Heart left ventricle (tissue), 16 donors: ENCODE measurements at regions not wholly inside any gene's neighbourhood (a gene's known extent, or its start where the extent isn't known, plus 50 kb on each side); places are given as distances from the start of the nearest gene placed in this dataset.

Experiments used
- ATAC-seq, 4 donors: fragments of 200-7000 bp; cut with Tn5 transposase; one replicate each; pipeline ENCODE4 v1.9.1; 2020 to 2022; ENCODE audit warnings: moderate library complexity in 4 of 4, mild to moderate bottlenecking in 3 of 4, moderate number of reproducible peaks in 1 of 4
- DNase-seq, 5 donors: peaks; one replicate each; pipeline ENCODE4 v3.0.0-alpha.2; 2020
- H3K27ac ChIP-seq, 12 donors: fragments of 200-600 bp; sonication (generic) in 4 of 12; one replicate each; pipeline versions ENCODE4 v1.5.0 to v1.8.0; 2016 to 2022; ENCODE audit warnings: mild to moderate bottlenecking in 2 of 12
- H3K27me3 ChIP-seq, 9 donors: fragments of 200-600 bp; sonication (generic) in 2 of 9; one replicate each; pipeline versions ENCODE4 v1.5.1 to v1.8.0; 2016 to 2022; ENCODE audit warnings: mild to moderate bottlenecking in 3 of 9
- H3K36me3 ChIP-seq, 9 donors: fragments of 200-600 bp; sonication (generic) in 2 of 9; one replicate each; pipeline versions ENCODE4 v1.5.0 to v1.8.0; 2018 to 2022; ENCODE audit warnings: mild to moderate bottlenecking in 2 of 9
- H3K4me1 ChIP-seq, 12 donors: fragments of 200-600 bp; sonication (generic) in 4 of 12; one replicate each; pipeline versions ENCODE4 v1.5.0 to v1.8.0; 2016 to 2022; ENCODE audit warnings: mild to moderate bottlenecking in 3 of 12
- H3K4me3 ChIP-seq, 12 donors: fragments of 200-600 bp; sonication (generic) in 4 of 12; one replicate each; pipeline versions ENCODE4 v1.5.0 to v1.8.0; 2017 to 2022; ENCODE audit warnings: mild to moderate bottlenecking in 9 of 12, moderate library complexity in 4 of 12
- H3K9me3 ChIP-seq, 12 donors: fragments of 200-600 bp; sonication (generic) in 4 of 12; one replicate each; pipeline versions ENCODE4 v1.5.0 to v1.8.0; 2016 to 2022; ENCODE audit warnings: mild to moderate bottlenecking in 1 of 12
- POLR2A ChIP-seq, 2 donors: fragments of 450-650 bp; IDR thresholded peaks; one replicate each; pipeline ENCODE4 v1.6.1; 2017; ENCODE audit warnings: antibody characterized with exemption in 2 of 2, mild to moderate bottlenecking in 2 of 2, moderate library complexity in 2 of 2
- WGBS, 4 donors: extraction: QIAGEN DNeasy Blood & Tissue Kit in 2 of 4; methylation state at CpG; one replicate each; pipeline versions ENCODE4 v1.1.5 to v1.1.7; 2013 to 2018; 5-methylcytosine and 5-hydroxymethylcytosine counted together
- intact Hi-C, 10 donors: fragments of 100-400 bp; cut with DNase I; formaldehyde crosslinking; loops; one replicate each; pipeline versions ENCODE4 v1.11.1 to v1.14.2; 2022
- TF ChIP-seq, protein P1 (sequence below), 12 donors: fragments of 200-600 bp; sonication (generic) in 4 of 12; IDR thresholded peaks; one replicate each; pipeline versions ENCODE4 v1.5.0 to v1.8.0; 2018 to 2022; ENCODE audit warnings: antibody characterized with exemption in 12 of 12, mild to moderate bottlenecking in 5 of 12
- donor health status: ischemic (EF 13 %, LVEDD 7.1; RV severe dilation, severe dysfunction).
- donor health status: healthy with polysubstance abuse.
- donor health status: DM: no; HTN: yes; CAD: no.
- donor health status: DM: no; HTN: no; CAD: no.
- donor health status: ischemic (EF 25% LVEDD 6.9; RV normal size, moderate dysfunction).
- donor health status: ischemic (EF 25% LVEDD 5.7; RV mildly dilated, moderate dysfunction).
- donor health status: healthy.
- donor health status: DM: yes; HTN: yes; CAD: no.
- donor health status: ischemic (EF 35%, LVEDD 5.7; RV mildly dilated, moderate dysfunction).
- donor health status: nonischemic (EF 11% LVEDD 7.7; RV severe dilation, severe dysfunction).
- donor health status: DM: yes; HTN: yes; CAD: no.
- donor health status: PGD.
- donor health status: ischemic (EF 29% LVEDD 5.4; RV normal size, mild dysfunction).
- donor health status: nonischemic (EF 23%, LVEDD 6.1; RV moderate dilation, normal function).

DNA sequence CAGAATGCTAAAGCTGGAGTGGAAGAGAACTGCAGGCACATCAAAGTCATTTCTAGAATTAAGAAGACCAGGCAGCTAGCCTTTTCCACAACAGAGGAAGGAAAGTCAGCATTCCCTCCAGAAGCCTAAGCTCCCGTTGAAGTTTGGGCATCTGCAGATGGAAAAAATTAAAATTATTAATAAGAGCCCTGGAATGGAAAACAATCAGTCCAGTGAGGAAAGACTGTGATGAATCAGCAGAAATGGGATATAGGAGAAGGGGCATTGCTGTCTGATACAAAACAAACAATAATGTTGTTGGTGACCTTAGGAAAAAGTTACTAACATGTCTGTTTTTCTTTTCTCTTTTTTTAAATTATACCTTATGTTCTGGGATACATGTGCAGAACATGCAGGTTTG, 450.7 kb upstream of the SLC14A2 start:
- 53 to 76% (median 60%) methylated on average over 1 of the region's 1 CpG for WGBS, 4 donors
- TF ChIP-seq POLR2A (IDR thresholded peaks at IDR 0.05) = no peak
- TF ChIP-seq, protein P1, sequence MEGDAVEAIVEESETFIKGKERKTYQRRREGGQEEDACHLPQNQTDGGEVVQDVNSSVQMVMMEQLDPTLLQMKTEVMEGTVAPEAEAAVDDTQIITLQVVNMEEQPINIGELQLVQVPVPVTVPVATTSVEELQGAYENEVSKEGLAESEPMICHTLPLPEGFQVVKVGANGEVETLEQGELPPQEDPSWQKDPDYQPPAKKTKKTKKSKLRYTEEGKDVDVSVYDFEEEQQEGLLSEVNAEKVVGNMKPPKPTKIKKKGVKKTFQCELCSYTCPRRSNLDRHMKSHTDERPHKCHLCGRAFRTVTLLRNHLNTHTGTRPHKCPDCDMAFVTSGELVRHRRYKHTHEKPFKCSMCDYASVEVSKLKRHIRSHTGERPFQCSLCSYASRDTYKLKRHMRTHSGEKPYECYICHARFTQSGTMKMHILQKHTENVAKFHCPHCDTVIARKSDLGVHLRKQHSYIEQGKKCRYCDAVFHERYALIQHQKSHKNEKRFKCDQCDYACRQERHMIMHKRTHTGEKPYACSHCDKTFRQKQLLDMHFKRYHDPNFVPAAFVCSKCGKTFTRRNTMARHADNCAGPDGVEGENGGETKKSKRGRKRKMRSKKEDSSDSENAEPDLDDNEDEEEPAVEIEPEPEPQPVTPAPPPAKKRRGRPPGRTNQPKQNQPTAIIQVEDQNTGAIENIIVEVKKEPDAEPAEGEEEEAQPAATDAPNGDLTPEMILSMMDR (IDR thresholded peaks at IDR 0.05) = no peak
- H3K27me3 ChIP-seq = no peaks in the 10 kb centered on the region
- H3K4me3 ChIP-seq = no peak overlapping the region
- peaks cover 0 to 12% (median 0%) of the 10 kb centered on the region in 12 donors for H3K4me1 ChIP-seq
- no peaks in the 10 kb centered on the region for H3K36me3 ChIP-seq
- ATAC-seq (no peak), DNase-seq (no peak)
- H3K27ac ChIP-seq = no peak overlapping the region
- H3K9me3 ChIP-seq = no peaks in the 10 kb centered on the region
- intact Hi-C loops = no loop called here

DNA sequence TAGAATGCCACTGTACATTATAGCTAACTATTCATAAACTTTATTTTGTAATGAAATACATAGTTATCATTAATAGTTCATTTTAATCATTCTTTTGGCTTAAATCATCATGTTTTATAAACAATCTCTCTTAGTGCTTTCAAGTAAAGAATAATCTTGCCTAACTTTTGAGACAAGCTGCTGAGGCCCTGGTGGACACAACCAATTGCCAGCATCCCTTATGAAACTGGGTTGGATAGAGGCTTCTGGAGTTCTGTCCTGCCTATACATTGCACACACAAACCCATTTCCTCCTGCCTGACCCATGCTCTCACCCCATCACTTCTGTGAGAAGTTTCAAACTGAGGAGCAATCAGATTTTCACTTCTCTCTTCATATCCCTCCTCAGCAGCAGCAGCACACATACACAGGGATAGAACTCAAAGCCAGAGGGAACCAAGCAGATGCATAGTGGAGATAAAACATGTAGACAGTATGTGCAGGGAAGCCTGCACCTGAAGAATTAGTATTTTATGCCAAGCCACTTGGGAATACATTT, 450.0 kb upstream of the SLC14A2 start:
- Histone ChIP-seq H3K36me3 (no peaks in the 10 kb centered on the region), H3K27ac (no peak overlapping the region), H3K4me1 (peaks cover 0 to 12% (median 0%) of the 10 kb centered on the region in 12 donors), H3K9me3 (no peaks in the 10 kb centered on the region), H3K27me3 (no peaks in the 10 kb centered on the region), H3K4me3 (no peak overlapping the region)
- no peak for DNase-seq
- TF ChIP-seq POLR2A (IDR thresholded peaks at IDR 0.05) = no peak
- TF ChIP-seq, protein P1 (IDR thresholded peaks at IDR 0.05) = no peak
- no peak for ATAC-seq
- intact Hi-C loops = no loop called here

DNA sequence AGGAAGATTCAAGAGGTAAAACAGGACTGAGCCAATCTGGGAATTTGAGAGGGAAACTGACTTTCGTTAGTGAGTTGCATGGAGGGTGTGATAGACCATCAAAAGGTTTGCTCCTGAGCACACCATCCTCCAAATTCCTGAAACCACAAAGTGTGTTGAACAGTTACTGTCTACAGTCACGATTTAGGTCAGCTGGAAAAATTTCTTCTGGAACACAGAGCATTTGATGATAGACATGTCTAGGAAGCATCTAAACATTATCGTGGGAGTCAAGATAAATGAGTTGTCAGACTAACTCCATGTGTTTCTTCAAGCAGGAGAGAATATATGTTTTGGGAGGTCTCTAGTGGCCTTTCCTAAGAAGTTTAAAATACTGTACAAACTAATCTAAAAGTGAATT, 449.4 kb upstream of the SLC14A2 start:
- no peak for TF ChIP-seq POLR2A (IDR thresholded peaks at IDR 0.05)
- TF ChIP-seq, protein P1 (IDR thresholded peaks at IDR 0.05) = no peak
- H3K27me3 ChIP-seq = no peaks in the 10 kb centered on the region
- no peaks in the 10 kb centered on the region for H3K36me3 ChIP-seq
- no peak for ATAC-seq
- 69 to 74% (median 73%) methylated on average over 3 of the region's 3 CpGs for WGBS, 4 donors
- intact Hi-C loops = no loop called here
- peaks cover 0 to 12% (median 0%) of the 10 kb centered on the region in 12 donors for H3K4me1 ChIP-seq
- DNase-seq = no peak
- H3K27ac ChIP-seq = no peak overlapping the region
- no peak overlapping the region for H3K4me3 ChIP-seq
- H3K9me3 ChIP-seq = no peaks in the 10 kb centered on the region

DNA sequence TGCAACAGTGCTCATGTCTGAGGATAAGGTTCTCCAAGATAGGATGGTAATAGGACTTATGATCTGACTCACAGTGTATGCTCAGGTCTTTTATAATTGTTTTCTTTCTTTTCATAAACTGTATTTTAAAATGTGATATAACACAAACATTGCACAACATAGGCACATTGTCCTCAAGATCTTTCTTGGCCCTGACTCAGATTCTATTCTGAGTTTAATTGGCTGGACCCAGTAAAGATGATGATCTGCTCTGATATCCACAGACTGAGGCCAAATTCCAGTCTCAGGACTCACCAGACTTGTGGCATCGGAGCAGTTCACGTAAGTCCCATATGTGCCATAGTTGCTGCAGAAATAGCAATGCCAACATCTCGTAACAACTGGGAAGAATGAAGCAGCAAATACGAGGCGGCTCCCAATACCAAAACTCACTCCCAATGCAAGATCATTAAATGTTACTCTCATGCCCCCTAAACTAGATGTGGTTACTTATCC, 448.9 kb upstream of the SLC14A2 start:
- DNase-seq (no peak), ATAC-seq (no peak)
- H3K4me3 ChIP-seq = no peak overlapping the region
- intact Hi-C loops = no loop called here
- H3K27me3 ChIP-seq = no peaks in the 10 kb centered on the region
- H3K4me1 ChIP-seq = peaks cover 0 to 12% (median 0%) of the 10 kb centered on the region in 12 donors
- 90 to 95% (median 93%) methylated on average over 5 of the region's 5 CpGs for WGBS, 4 donors
- H3K27ac ChIP-seq = no peak overlapping the region
- TF ChIP-seq, protein P1 (IDR thresholded peaks at IDR 0.05) = no peak
- TF ChIP-seq POLR2A (IDR thresholded peaks at IDR 0.05) = no peak
- H3K9me3 ChIP-seq = no peaks in the 10 kb centered on the region
- no peaks in the 10 kb centered on the region for H3K36me3 ChIP-seq
